ENCODE measurements at regions not wholly inside any gene's neighbourhood (a gene's known extent, or its start where the extent isn't known, plus 50 kb on each side); places are given as distances from the start of the nearest gene placed in this dataset.
A peak's percentile ranks its signal among the peaks of the same experiment; 100 is the strongest.
"Not testable (repeated sequence)": the region's sequence is repeated elsewhere in the genome, so short reads cannot be mapped to it uniquely, and the experiment has no call there.

- Mint-ChIP-seq H3K4me3 (no peak overlapping the region), H3K9me3 (no peaks in the 10 kb centered on the region), H3K36me3 (ENCODE audit: low read depth) (no peaks in the 10 kb centered on the region), H3K27ac (no peak overlapping the region), H3K27me3 (peaks cover 14% of the 10 kb centered on the region), H3K4me1 (no peaks in the 10 kb centered on the region)
- no peak for ATAC-seq (replicated peaks)
These were observed 81.6 kb upstream of the CACHD1 start for GRCh38 chr1:64388336-64388735.

- no peaks in the 10 kb centered on the region for H3K36me3 Mint-ChIP-seq (ENCODE audit: low read depth)
- no peaks in the 10 kb centered on the region for H3K9me3 Mint-ChIP-seq
- no peak overlapping the region for H3K27ac Mint-ChIP-seq
- ATAC-seq (replicated peaks), result peak; percentile 52
- H3K4me1 Mint-ChIP-seq, result no peaks in the 10 kb centered on the region
- no peak overlapping the region for H3K4me3 Mint-ChIP-seq
- peaks cover 21% of the 10 kb centered on the region for H3K27me3 Mint-ChIP-seq
These were observed 77.8 kb upstream of the CACHD1 start for GRCh38 chr1:64392109-64392508.

GRCh38 chr1:64393790-64394189 lies 76.1 kb upstream of the CACHD1 start:
- Mint-ChIP-seq H3K9me3 (no peaks in the 10 kb centered on the region), H3K4me3 (no peak overlapping the region), H3K4me1 (no peaks in the 10 kb centered on the region), H3K27me3 (peaks cover 18% of the 10 kb centered on the region), H3K27ac (no peak overlapping the region), H3K36me3 (ENCODE audit: low read depth) (no peaks in the 10 kb centered on the region)
- ATAC-seq (replicated peaks), result no peak

- H3K4me3 Mint-ChIP-seq, result no peak overlapping the region
- H3K36me3 Mint-ChIP-seq (ENCODE audit: low read depth), result no peaks in the 10 kb centered on the region
- no peak for ATAC-seq (replicated peaks)
- peaks cover 21% of the 10 kb centered on the region for H3K27me3 Mint-ChIP-seq
- no peaks in the 10 kb centered on the region for H3K4me1 Mint-ChIP-seq
- no peak overlapping the region for H3K27ac Mint-ChIP-seq
- H3K9me3 Mint-ChIP-seq, result no peaks in the 10 kb centered on the region
These were observed 73.1 kb upstream of the CACHD1 start for GRCh38 chr1:64396817-64397216.

GRCh38 chr1:64397541-64397940 lies 72.4 kb upstream of the CACHD1 start:
- peaks cover 4% of the 10 kb centered on the region for H3K4me1 Mint-ChIP-seq
- no peaks in the 10 kb centered on the region for H3K9me3 Mint-ChIP-seq
- ATAC-seq (replicated peaks), result no peak
- no peak overlapping the region for H3K27ac Mint-ChIP-seq
- H3K27me3 Mint-ChIP-seq, result peaks cover 21% of the 10 kb centered on the region
- no peaks in the 10 kb centered on the region for H3K36me3 Mint-ChIP-seq (ENCODE audit: low read depth)
- H3K4me3 Mint-ChIP-seq, result no peak overlapping the region

GRCh38 chr1:64398936-64399335 lies 71.0 kb upstream of the CACHD1 start:
- no peak overlapping the region for H3K27ac Mint-ChIP-seq
- no peaks in the 10 kb centered on the region for H3K9me3 Mint-ChIP-seq
- H3K36me3 Mint-ChIP-seq (ENCODE audit: low read depth), result no peaks in the 10 kb centered on the region
- H3K4me3 Mint-ChIP-seq, result no peak overlapping the region
- peaks cover 4% of the 10 kb centered on the region for H3K4me1 Mint-ChIP-seq
- peaks cover 17% of the 10 kb centered on the region for H3K27me3 Mint-ChIP-seq
- ATAC-seq (replicated peaks), result no peak

- Mint-ChIP-seq H3K4me3 (no peak overlapping the region), H3K9me3 (no peaks in the 10 kb centered on the region), H3K36me3 (ENCODE audit: low read depth) (no peaks in the 10 kb centered on the region), H3K27me3 (peaks cover 15% of the 10 kb centered on the region), H3K27ac (no peak overlapping the region), H3K4me1 (peaks cover 4% of the 10 kb centered on the region)
- ATAC-seq (replicated peaks), result no peak
These were observed 68.6 kb upstream of the CACHD1 start for GRCh38 chr1:64401285-64401684.

GRCh38 chr1:64403331-64403730 lies 66.6 kb upstream of the CACHD1 start:
- peaks cover 4% of the 10 kb centered on the region for H3K4me1 Mint-ChIP-seq
- H3K27me3 Mint-ChIP-seq, result peaks cover 18% of the 10 kb centered on the region
- no peak overlapping the region for H3K27ac Mint-ChIP-seq
- peak; percentile 52 for ATAC-seq (replicated peaks)
- no peak overlapping the region for H3K4me3 Mint-ChIP-seq
- H3K9me3 Mint-ChIP-seq, result no peaks in the 10 kb centered on the region
- H3K36me3 Mint-ChIP-seq (ENCODE audit: low read depth), result no peaks in the 10 kb centered on the region

- ATAC-seq (replicated peaks), result no peak
- no peaks in the 10 kb centered on the region for H3K9me3 Mint-ChIP-seq
- H3K27ac Mint-ChIP-seq, result no peak overlapping the region
- H3K36me3 Mint-ChIP-seq (ENCODE audit: low read depth), result no peaks in the 10 kb centered on the region
- H3K27me3 Mint-ChIP-seq, result peaks cover 18% of the 10 kb centered on the region
- H3K4me3 Mint-ChIP-seq, result no peak overlapping the region
- H3K4me1 Mint-ChIP-seq, result peaks cover 4% of the 10 kb centered on the region
These were observed 65.7 kb upstream of the CACHD1 start for GRCh38 chr1:64404202-64404601.

- no peak for ATAC-seq (replicated peaks)
- Mint-ChIP-seq H3K36me3 (ENCODE audit: low read depth) (no peaks in the 10 kb centered on the region), H3K9me3 (no peaks in the 10 kb centered on the region), H3K27me3 (peaks cover 15% of the 10 kb centered on the region), H3K27ac (no peak overlapping the region), H3K4me1 (peaks cover 4% of the 10 kb centered on the region), H3K4me3 (no peak overlapping the region)
These were observed 64.1 kb upstream of the CACHD1 start for GRCh38 chr1:64405833-64406232.

- H3K27me3 Mint-ChIP-seq, result peaks cover 11% of the 10 kb centered on the region
- no peak for ATAC-seq (replicated peaks)
- H3K27ac Mint-ChIP-seq, result no peak overlapping the region
- H3K4me1 Mint-ChIP-seq, result no peaks in the 10 kb centered on the region
- no peak overlapping the region for H3K4me3 Mint-ChIP-seq
- H3K36me3 Mint-ChIP-seq (ENCODE audit: low read depth), result no peaks in the 10 kb centered on the region
- H3K9me3 Mint-ChIP-seq, result no peaks in the 10 kb centered on the region
These were observed 59.7 kb upstream of the CACHD1 start for GRCh38 chr1:64410217-64410616.

- not testable (repeated sequence) for H3K27ac Mint-ChIP-seq; H3K4me1 Mint-ChIP-seq; ATAC-seq (replicated peaks)
These were observed 54.9 kb upstream of the CACHD1 start for GRCh38 chr1:64414855-64415546.

GRCh38 chr1:64417803-64418202 lies 52.1 kb upstream of the CACHD1 start:
- H3K27me3 Mint-ChIP-seq, result no peaks in the 10 kb centered on the region

More at GRCh38 chr1:64414855-64415546, 54.9 kb upstream of the CACHD1 start:
- not testable (repeated sequence) for H3K4me3 Mint-ChIP-seq; H3K9me3 Mint-ChIP-seq; H3K27me3 Mint-ChIP-seq; H3K36me3 Mint-ChIP-seq (ENCODE audit: low read depth)

More at GRCh38 chr1:64417803-64418202, 52.1 kb upstream of the CACHD1 start:
- Mint-ChIP-seq H3K4me3 (no peak overlapping the region), H3K27ac (no peak overlapping the region), H3K4me1 (no peaks in the 10 kb centered on the region), H3K36me3 (ENCODE audit: low read depth) (no peaks in the 10 kb centered on the region), H3K9me3 (no peaks in the 10 kb centered on the region)
- ATAC-seq (replicated peaks), result no peak

All from activated T-helper 17 cell treated with anti-CD3 and anti-CD28 coated beads, Interleukin-2, amount 50 U/mL, for 72 hours (primary cell).